Thyroid gland (tissue), 4 donors: ENCODE measurements at regions not wholly inside any gene's neighbourhood (a gene's known extent, or its start where the extent isn't known, plus 50 kb on each side); places are given as distances from the start of the nearest gene placed in this dataset.
"Not testable (repeated sequence)": the region's sequence is repeated elsewhere in the genome, so short reads cannot be mapped to it uniquely, and the experiment has no call there.

Experiments
- POLR2A ChIP-seq, 2 donors: fragments of 450-650 bp; IDR thresholded peaks; one replicate each; pipeline ENCODE4 v1.6.1; 2017; ENCODE audit warnings: antibody characterized with exemption in 2 of 2, mild to moderate bottlenecking in 2 of 2, moderate library complexity in 1 of 2
- TF ChIP-seq, protein P1 (sequence below), 6 experiments: fragments of 200-600 bp in 3 of 6; fragments of 450-650 bp in 3 of 6; sonication (generic) in 3 of 6; IDR thresholded peaks; one replicate each; pipeline ENCODE4 v1.5.1; 2016 to 2019; ENCODE audit warnings: antibody characterized with exemption in 6 of 6, mild to moderate bottlenecking in 2 of 6, inconsistent platforms in 1 of 6, moderate library complexity in 1 of 6

DNA sequence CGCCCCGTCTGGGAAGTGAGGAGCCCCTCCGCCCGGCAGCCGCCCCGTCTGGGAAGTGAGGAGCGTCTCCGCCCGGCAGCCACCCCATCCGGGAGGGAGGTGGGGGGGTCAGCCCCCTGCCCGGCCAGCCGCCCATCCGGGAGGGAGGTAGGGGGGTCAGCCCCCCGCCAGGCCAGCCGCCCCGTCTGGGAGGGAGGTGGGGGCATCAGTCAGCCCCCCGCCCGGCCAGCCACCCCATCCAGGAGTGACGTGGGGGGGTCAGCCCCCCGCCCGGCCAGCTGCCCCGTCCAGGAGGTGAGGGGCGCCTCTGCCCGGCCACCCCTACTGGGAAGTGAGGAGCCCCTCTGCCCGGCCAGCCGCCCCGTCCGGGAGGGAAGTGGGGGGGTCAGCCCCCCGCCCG lies 297.5 kb upstream of the DYNLRB2 start:
- TF ChIP-seq, protein P1, sequence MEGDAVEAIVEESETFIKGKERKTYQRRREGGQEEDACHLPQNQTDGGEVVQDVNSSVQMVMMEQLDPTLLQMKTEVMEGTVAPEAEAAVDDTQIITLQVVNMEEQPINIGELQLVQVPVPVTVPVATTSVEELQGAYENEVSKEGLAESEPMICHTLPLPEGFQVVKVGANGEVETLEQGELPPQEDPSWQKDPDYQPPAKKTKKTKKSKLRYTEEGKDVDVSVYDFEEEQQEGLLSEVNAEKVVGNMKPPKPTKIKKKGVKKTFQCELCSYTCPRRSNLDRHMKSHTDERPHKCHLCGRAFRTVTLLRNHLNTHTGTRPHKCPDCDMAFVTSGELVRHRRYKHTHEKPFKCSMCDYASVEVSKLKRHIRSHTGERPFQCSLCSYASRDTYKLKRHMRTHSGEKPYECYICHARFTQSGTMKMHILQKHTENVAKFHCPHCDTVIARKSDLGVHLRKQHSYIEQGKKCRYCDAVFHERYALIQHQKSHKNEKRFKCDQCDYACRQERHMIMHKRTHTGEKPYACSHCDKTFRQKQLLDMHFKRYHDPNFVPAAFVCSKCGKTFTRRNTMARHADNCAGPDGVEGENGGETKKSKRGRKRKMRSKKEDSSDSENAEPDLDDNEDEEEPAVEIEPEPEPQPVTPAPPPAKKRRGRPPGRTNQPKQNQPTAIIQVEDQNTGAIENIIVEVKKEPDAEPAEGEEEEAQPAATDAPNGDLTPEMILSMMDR (IDR thresholded peaks at IDR 0.05): not testable (repeated sequence)
- not testable (repeated sequence) for TF ChIP-seq POLR2A (IDR thresholded peaks at IDR 0.05)
